Neural progenitor cell (in vitro differentiated cells): ENCODE measurements at regions not wholly inside any gene's neighbourhood (a gene's known extent, or its start where the extent isn't known, plus 50 kb on each side); places are given as distances from the start of the nearest gene placed in this dataset.

ENCODE experiments used
- EZH2 ChIP-seq: fragments of 200-600 bp; sonication (generic); IDR thresholded peaks from 2 replicates; pipeline ENCODE4 v1.6.1; 2017; ENCODE audit warnings: antibody characterized with exemption, mild to moderate bottlenecking, moderate library complexity
- TF ChIP-seq, protein P1 (sequence below): fragments of 200-600 bp; sonication (generic); IDR thresholded peaks from 2 replicates; pipeline ENCODE4 v1.5.1; 2017; ENCODE audit warnings: antibody characterized with exemption, mild to moderate bottlenecking

DNA sequence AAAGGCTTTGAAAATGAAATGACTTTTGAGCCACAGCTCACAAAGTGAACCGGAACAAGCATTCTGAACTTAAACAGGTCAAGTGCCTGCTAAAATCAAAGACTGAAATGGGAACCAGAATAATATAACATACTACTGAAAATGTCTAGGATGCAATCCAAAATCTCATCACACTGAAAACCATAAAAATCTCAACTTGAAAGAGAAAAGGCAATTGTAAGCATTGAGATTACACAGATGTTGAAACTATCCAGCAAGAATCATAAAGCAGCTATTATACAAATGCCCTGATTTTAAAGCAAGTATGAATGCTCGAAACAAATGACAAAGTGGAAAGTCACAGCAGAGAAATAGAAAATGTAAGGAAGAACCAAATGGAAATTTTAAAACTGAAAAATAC lies 211.5 kb upstream of the GAS1 start:
- TF ChIP-seq, protein P1, sequence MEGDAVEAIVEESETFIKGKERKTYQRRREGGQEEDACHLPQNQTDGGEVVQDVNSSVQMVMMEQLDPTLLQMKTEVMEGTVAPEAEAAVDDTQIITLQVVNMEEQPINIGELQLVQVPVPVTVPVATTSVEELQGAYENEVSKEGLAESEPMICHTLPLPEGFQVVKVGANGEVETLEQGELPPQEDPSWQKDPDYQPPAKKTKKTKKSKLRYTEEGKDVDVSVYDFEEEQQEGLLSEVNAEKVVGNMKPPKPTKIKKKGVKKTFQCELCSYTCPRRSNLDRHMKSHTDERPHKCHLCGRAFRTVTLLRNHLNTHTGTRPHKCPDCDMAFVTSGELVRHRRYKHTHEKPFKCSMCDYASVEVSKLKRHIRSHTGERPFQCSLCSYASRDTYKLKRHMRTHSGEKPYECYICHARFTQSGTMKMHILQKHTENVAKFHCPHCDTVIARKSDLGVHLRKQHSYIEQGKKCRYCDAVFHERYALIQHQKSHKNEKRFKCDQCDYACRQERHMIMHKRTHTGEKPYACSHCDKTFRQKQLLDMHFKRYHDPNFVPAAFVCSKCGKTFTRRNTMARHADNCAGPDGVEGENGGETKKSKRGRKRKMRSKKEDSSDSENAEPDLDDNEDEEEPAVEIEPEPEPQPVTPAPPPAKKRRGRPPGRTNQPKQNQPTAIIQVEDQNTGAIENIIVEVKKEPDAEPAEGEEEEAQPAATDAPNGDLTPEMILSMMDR: no peak
- no peak for TF ChIP-seq EZH2
